ENCODE measurements at regions not wholly inside any gene's neighbourhood (a gene's known extent, or its start where the extent isn't known, plus 50 kb on each side); places are given as distances from the start of the nearest gene placed in this dataset.

DNA sequence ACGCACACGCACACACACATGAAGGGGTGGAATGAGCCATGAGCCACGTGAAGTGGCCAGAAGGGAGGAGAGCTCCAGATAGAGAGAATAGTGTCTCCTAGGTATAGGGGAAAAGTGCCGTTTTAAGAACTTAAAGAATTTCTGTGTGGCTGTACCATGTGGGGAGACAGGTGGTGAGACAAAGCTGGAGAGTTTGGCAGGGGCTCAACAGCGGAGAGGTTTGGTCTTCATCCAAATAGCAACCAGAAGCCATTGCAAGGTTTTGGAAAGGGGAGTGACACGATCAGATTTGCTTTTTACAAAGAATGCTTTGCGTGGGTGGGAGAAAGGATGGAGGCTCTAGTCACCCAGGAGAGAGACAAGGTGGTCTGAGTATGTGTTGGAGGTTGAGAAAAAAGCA lies 146.0 kb downstream of the IL20RB start:
- Histone ChIP-seq H3K9ac (ENCODE audit: control insufficient read depth, extremely low read depth, insufficient read depth, low read length) (no peak overlapping the region), H3K36me3 (ENCODE audit: control insufficient read depth in 2 of 2, extremely low read depth in 1 of 2, insufficient read depth in 2 of 2, low read length in 2 of 2) (no peaks in the 10 kb centered on the region), H3K4me2 (ENCODE audit: control insufficient read depth, extremely low read depth, insufficient read depth, low read depth, low read length) (no peak overlapping the region), H4K20me1 (ENCODE audit: control insufficient read depth, extremely low read depth, insufficient read depth, low read length) (no peaks in the 10 kb centered on the region), H3K9me1 (ENCODE audit: control insufficient read depth, extremely low read depth, insufficient read depth, low read length) (no peaks in the 10 kb centered on the region), H3K27ac (ENCODE audit: control insufficient read depth, insufficient read depth, low read length) (no peak overlapping the region), H3K27me3 (ENCODE audit: control insufficient read depth, extremely low read depth, insufficient read depth, low read length) (no peaks in the 10 kb centered on the region), H2AFZ (ENCODE audit: control insufficient read depth, low read length) (no peak overlapping the region), H3K4me3 (ENCODE audit: control insufficient read depth in 2 of 3, extremely low read depth in 1 of 3, insufficient read depth in 2 of 3, low read depth in 1 of 3, low read length in 3 of 3) (no peak overlapping the region), H3K4me1 (ENCODE audit: control insufficient read depth, extremely low read depth, insufficient read depth, low read length) (no peaks in the 10 kb centered on the region), H3K79me2 (ENCODE audit: control insufficient read depth, insufficient read depth, low read length) (no peaks in the 10 kb centered on the region), H3K9me3 (ENCODE audit: control insufficient read depth, low read depth, low read length) (no peaks in the 10 kb centered on the region)
- no peak for DNase-seq (ENCODE audit: low read depth, low spot score)
- no peak for FAIRE-seq
- dilution Hi-C loops (cut with MboI; ENCODE audit: extremely low pct_ligation_motif_present, low sequenced_read_pairs), result no loop called here
- no peak for TF ChIP-seq EZH2 (IDR thresholded peaks at IDR 0.05; ENCODE audit: low read length)
- TF ChIP-seq, protein P1, sequence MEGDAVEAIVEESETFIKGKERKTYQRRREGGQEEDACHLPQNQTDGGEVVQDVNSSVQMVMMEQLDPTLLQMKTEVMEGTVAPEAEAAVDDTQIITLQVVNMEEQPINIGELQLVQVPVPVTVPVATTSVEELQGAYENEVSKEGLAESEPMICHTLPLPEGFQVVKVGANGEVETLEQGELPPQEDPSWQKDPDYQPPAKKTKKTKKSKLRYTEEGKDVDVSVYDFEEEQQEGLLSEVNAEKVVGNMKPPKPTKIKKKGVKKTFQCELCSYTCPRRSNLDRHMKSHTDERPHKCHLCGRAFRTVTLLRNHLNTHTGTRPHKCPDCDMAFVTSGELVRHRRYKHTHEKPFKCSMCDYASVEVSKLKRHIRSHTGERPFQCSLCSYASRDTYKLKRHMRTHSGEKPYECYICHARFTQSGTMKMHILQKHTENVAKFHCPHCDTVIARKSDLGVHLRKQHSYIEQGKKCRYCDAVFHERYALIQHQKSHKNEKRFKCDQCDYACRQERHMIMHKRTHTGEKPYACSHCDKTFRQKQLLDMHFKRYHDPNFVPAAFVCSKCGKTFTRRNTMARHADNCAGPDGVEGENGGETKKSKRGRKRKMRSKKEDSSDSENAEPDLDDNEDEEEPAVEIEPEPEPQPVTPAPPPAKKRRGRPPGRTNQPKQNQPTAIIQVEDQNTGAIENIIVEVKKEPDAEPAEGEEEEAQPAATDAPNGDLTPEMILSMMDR (optimal IDR thresholded peaks at IDR 0.05 in 1 of 3, IDR thresholded peaks at IDR 0.05 in 1 of 3, conservative IDR thresholded peaks at IDR 0.05 in 1 of 3; ENCODE audit: extremely low read depth in 1 of 3, insufficient read depth in 2 of 3, low read length in 3 of 3), result no peak

DNA sequence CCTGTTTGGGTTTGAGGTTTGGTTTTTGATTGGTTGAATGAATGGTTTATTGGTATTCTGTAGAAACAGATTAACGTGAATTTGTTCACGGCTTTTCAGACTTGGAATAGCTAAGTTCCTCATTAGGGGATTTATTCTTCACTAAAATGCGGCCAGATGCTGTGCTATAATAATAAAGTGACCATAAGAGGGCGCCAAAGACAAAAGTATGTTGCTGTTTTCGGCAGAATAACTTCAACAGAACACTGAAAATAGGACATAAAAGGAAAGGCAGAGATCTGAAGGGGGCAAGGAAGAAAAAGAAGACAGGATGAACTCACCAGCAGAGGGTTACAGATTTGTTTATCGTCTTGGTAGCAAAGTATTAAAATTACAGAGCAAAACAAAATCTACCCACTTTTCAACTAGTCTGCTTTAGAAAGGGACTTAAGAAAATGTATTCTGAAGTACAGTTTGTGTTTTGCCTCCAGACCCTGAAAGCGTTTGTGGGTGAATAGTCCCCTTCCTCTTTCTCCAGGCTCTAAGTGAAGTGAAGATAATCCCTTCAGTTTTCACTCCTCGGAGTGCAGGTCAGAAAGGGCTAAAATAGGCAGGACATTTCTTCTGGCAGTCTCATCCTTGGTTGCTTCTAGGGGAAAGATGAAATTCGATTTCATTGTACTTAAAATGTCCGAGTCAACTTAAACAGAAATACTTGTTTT lies 147.6 kb downstream of the IL20RB start:
- Histone ChIP-seq H3K27me3 (ENCODE audit: control insufficient read depth, extremely low read depth, insufficient read depth, low read length) (no peaks in the 10 kb centered on the region), H2AFZ (ENCODE audit: control insufficient read depth, low read length) (no peak overlapping the region), H3K4me1 (ENCODE audit: control insufficient read depth, extremely low read depth, insufficient read depth, low read length) (no peaks in the 10 kb centered on the region), H3K36me3 (ENCODE audit: control insufficient read depth in 2 of 2, extremely low read depth in 1 of 2, insufficient read depth in 2 of 2, low read length in 2 of 2) (no peaks in the 10 kb centered on the region), H3K9me1 (ENCODE audit: control insufficient read depth, extremely low read depth, insufficient read depth, low read length) (no peaks in the 10 kb centered on the region), H3K4me3 (ENCODE audit: control insufficient read depth in 2 of 3, extremely low read depth in 1 of 3, insufficient read depth in 2 of 3, low read depth in 1 of 3, low read length in 3 of 3) (no peak overlapping the region), H3K79me2 (ENCODE audit: control insufficient read depth, insufficient read depth, low read length) (no peaks in the 10 kb centered on the region), H3K4me2 (ENCODE audit: control insufficient read depth, extremely low read depth, insufficient read depth, low read depth, low read length) (no peak overlapping the region), H3K27ac (ENCODE audit: control insufficient read depth, insufficient read depth, low read length) (no peak overlapping the region), H3K9me3 (ENCODE audit: control insufficient read depth, low read depth, low read length) (no peaks in the 10 kb centered on the region), H4K20me1 (ENCODE audit: control insufficient read depth, extremely low read depth, insufficient read depth, low read length) (no peaks in the 10 kb centered on the region), H3K9ac (ENCODE audit: control insufficient read depth, extremely low read depth, insufficient read depth, low read length) (no peak overlapping the region)
- FAIRE-seq (peak; percentile 80), DNase-seq (ENCODE audit: low read depth, low spot score) (no peak)
- no peak for TF ChIP-seq EZH2 (IDR thresholded peaks at IDR 0.05; ENCODE audit: low read length)
- TF ChIP-seq, protein P1 (optimal IDR thresholded peaks at IDR 0.05 in 1 of 3, IDR thresholded peaks at IDR 0.05 in 1 of 3, conservative IDR thresholded peaks at IDR 0.05 in 1 of 3; ENCODE audit: extremely low read depth in 1 of 3, insufficient read depth in 2 of 3, low read length in 3 of 3), result peak in 2 of 3 experiments; percentile 41 to 48
- dilution Hi-C loops (cut with MboI; ENCODE audit: extremely low pct_ligation_motif_present, low sequenced_read_pairs), result no loop called here
